K562 (cell line): ENCODE measurements at regions not wholly inside any gene's neighbourhood (a gene's known extent, or its start where the extent isn't known, plus 50 kb on each side); places are given as distances from the start of the nearest gene placed in this dataset.

ENCODE experiments used
- ATAC-seq: fragments of 200-7000 bp; cut with Tn5 transposase; 3 replicates; pipeline ENCODE4 v1.9.1; 2020; ENCODE audit warnings: moderate library complexity
- BruUV-seq: library from RNA; stranded (reverse); fragments of 400-500 nt; replicated peaks from 2 replicates; lab custom pipeline; 2021; lab: Mats Ljungman, UMichigan
- CTCF ChIA-PET: fragments of 300-600 bp; formaldehyde crosslinking; extraction: SDS; loops from one replicate; lab custom pipeline; 2021; ENCODE audit warnings: low intra/inter-chr PET ratio; lab: Yijun Ruan, JAX
- POLR2A ChIA-PET: fragments of 300-600, 350-650 bp; sonication (Branson Sonifier 250); formaldehyde crosslinking; extraction: SDS; loops from one replicate; lab custom pipeline; 2021; ENCODE audit warnings: antibody characterized with exemption, inconsistent platforms; lab: Yijun Ruan, JAX
- DNase-seq, 4 experiments: peaks; one replicate each; pipeline versions ENCODE4 v3.0.0 to v3.0.0-alpha.2; 2011 to 2018; ENCODE audit warnings: low spot score in 3 of 4, mixed read lengths in 3 of 4; ENCODE audit errors: extremely low read depth in 1 of 4
- FAIRE-seq: peaks from 2 replicates; lab custom pipeline; 2011; peaks lifted over from hg19 to GRCh38; lab: Jason Lieb, UNC
- H2AFZ ChIP-seq: 2 replicates; pipeline ENCODE4 v1.6.0; 2011; ENCODE audit warnings: low read depth, low read length, control low read depth, inconsistent platforms
- H3K27ac ChIP-seq: fragments of 200-600 bp; 3 replicates; pipeline ENCODE4 v1.8.0; 2011; ENCODE audit warnings: low read depth, mild to moderate bottlenecking, control low read depth, inconsistent platforms, low read length, moderate library complexity, mixed read lengths; ENCODE audit errors: extremely low read depth
- H3K27me3 ChIP-seq, 2 experiments: fragments of 300-600 bp in 1 of 2; 2 replicates in 1 of 2; 3 replicates in 1 of 2; pipeline versions ENCODE4 v1.6.0 to v1.8.0; 2011; ENCODE audit warnings: inconsistent platforms in 2 of 2, low read length in 2 of 2, mild to moderate bottlenecking in 1 of 2, mixed read lengths in 1 of 2, moderate library complexity in 1 of 2; ENCODE audit not compliant: control insufficient read depth in 2 of 2, insufficient read depth in 2 of 2
- H3K36me3 ChIP-seq: fragments of 300-600 bp; 3 replicates; pipeline ENCODE4 v1.8.0; 2011; ENCODE audit warnings: mild to moderate bottlenecking, low read length, inconsistent platforms; ENCODE audit not compliant: control insufficient read depth, insufficient read depth
- H3K4me1 ChIP-seq, 2 experiments: fragments of 200-600 bp in 1 of 2; replicated peaks in 1 of 2; 2 replicates in 1 of 2; 3 replicates in 1 of 2; pipeline versions ENCODE4 v1.5.1 to v1.8.0; 2011; ENCODE audit warnings: inconsistent platforms in 2 of 2, low read length in 2 of 2, mild to moderate bottlenecking in 1 of 2, mixed read lengths in 1 of 2, moderate library complexity in 1 of 2; ENCODE audit not compliant: control insufficient read depth in 2 of 2, insufficient read depth in 2 of 2
- H3K4me2 ChIP-seq: 2 replicates; pipeline ENCODE4 v1.6.1; 2011; ENCODE audit warnings: low read length, control low read depth, inconsistent platforms, mixed read lengths; ENCODE audit not compliant: insufficient read depth
- H3K4me3 ChIP-seq: fragments of 200-600 bp; sonication (generic), shearing (Covaris generic); 2 replicates; pipeline ENCODE4 v1.5.1; 2016; ENCODE audit warnings: control low read depth, inconsistent platforms
- H3K79me2 ChIP-seq: fragments of 200-600 bp; 3 replicates; pipeline ENCODE4 v1.8.0; 2011; ENCODE audit warnings: low read length, inconsistent platforms; ENCODE audit not compliant: control insufficient read depth, insufficient read depth
- H3K9ac ChIP-seq, 2 experiments: 2 replicates each; pipeline versions ENCODE4 v1.6.0 to v1.6.1; 2011; ENCODE audit warnings: low read depth in 2 of 2, low read length in 2 of 2, control low read depth in 1 of 2, inconsistent platforms in 1 of 2, mild to moderate bottlenecking in 1 of 2, mixed read lengths in 1 of 2; ENCODE audit not compliant: insufficient read depth in 1 of 2
- H3K9me1 ChIP-seq: one replicate; pipeline ENCODE4 v1.6.0; 2011; ENCODE audit warnings: inconsistent platforms, mild to moderate bottlenecking, low read length, moderate library complexity; ENCODE audit not compliant: control insufficient read depth, insufficient read depth
- H3K9me3 ChIP-seq: replicated peaks from 2 replicates; pipeline ENCODE4 v1.5.1; 2011; ENCODE audit warnings: low read depth, low read length, inconsistent platforms; ENCODE audit not compliant: control insufficient read depth, insufficient read depth
- H4K20me1 ChIP-seq: replicated peaks from 2 replicates; pipeline ENCODE4 v1.6.1; 2011; ENCODE audit warnings: low read length, inconsistent platforms, mixed read lengths; ENCODE audit not compliant: control insufficient read depth, insufficient read depth
- KLF1 ChIP-seq: fragments of 450-650 bp; IDR thresholded peaks from 2 replicates; pipeline ENCODE4 v1.6.1; 2016; ENCODE audit warnings: missing genetic modification characterization, missing compliant biosample characterization
- TEAD2 ChIP-seq: fragments of 450-650 bp; IDR thresholded peaks from 2 replicates; pipeline ENCODE4 v1.6.1; 2016; ENCODE audit warnings: missing genetic modification characterization, control low read depth, missing compliant biosample characterization
- ZNF407 ChIP-seq: fragments of 450-650 bp; IDR thresholded peaks from 2 replicates; pipeline ENCODE4 v1.6.1; 2016; ENCODE audit warnings: low read depth
- WGBS: fragments of 100-300 bp; shearing (Covaris generic); methylation state at CpG from one replicate; pipeline ENCODE4 v1.1.6; 2016; ENCODE audit warnings: low coverage, mixed read lengths; ENCODE audit not compliant: insufficient coverage; ENCODE audit errors: missing lambda C conversion rate; 5-methylcytosine and 5-hydroxymethylcytosine counted together
- in situ Hi-C: fragments of 300-500 bp; cut with MboI; formaldehyde crosslinking; loops from 4 replicates; pipeline ENCODE4 v1.15.0; 2018; ENCODE audit warnings: inconsistent platforms, mixed read lengths
- intact Hi-C: fragments of 100-400 bp; cut with micrococcal nuclease; formaldehyde crosslinking; loops from 2 replicates; pipeline ENCODE4 v1.14.2; 2022

GRCh38 chr14:101465795-101466448 is 95.4 kb upstream of the DIO3 start:
- BruUV-seq = no TSS peak
- FAIRE-seq = no peak
- no peaks in the 10 kb centered on the region for H3K36me3 ChIP-seq

More at GRCh38 chr14:101465795-101466448, 95.4 kb upstream of the DIO3 start:
- Histone ChIP-seq H3K9me1 (no peaks in the 10 kb centered on the region), H4K20me1 (no peaks in the 10 kb centered on the region), H3K4me1 (no peaks in the 10 kb centered on the region; a peak in 1 of 5 replicates), H3K9ac (no peak overlapping the region), H3K4me3 (no peak overlapping the region), H3K9me3 (no peaks in the 10 kb centered on the region), H3K27me3 (peaks cover 0 to 57% of the 10 kb centered on the region in 2 experiments; a peak in 3 of 5 replicates), H3K79me2 (no peaks in the 10 kb centered on the region), H3K27ac (no peak overlapping the region), H2AFZ (no peak overlapping the region), H3K4me2 (no peak overlapping the region)
- intact Hi-C loops (no loop called here), in situ Hi-C loops (no loop called here)
- POLR2A ChIA-PET = interaction anchor here (0.7 kb wide), 1 partner anchor 111 kb away, joined by 3 read pairs; no protein-coding TSS in a partner anchor
- CTCF ChIA-PET = no interaction called here
- 3% methylated on average over 8 of the region's 9 CpGs for WGBS
- ATAC-seq (no peak), DNase-seq (no peak)
- TF ChIP-seq TEAD2 (tag) (no peak), KLF1 (tag) (no peak), ZNF407 (no peak)
